Mesendoderm (in vitro differentiated cells): ENCODE measurements at regions not wholly inside any gene's neighbourhood (a gene's known extent, or its start where the extent isn't known, plus 50 kb on each side); places are given as distances from the start of the nearest gene placed in this dataset.

Experiments
- DNase-seq: peaks from one replicate; pipeline ENCODE4 v3.0.0; 2013
- H2AK5ac ChIP-seq: 2 replicates; pipeline ENCODE4 v1.6.1; 2013; ENCODE audit warnings: low read length, inconsistent platforms
- H2BK120ac ChIP-seq: 2 replicates; pipeline ENCODE4 v1.6.1; 2013; ENCODE audit warnings: low read depth, mild to moderate bottlenecking, low read length, moderate library complexity, mixed read lengths
- H2BK15ac ChIP-seq: replicated peaks from 2 replicates; pipeline ENCODE4 v1.6.1; 2013; ENCODE audit warnings: low read depth, mild to moderate bottlenecking, moderate library complexity
- H2BK5ac ChIP-seq: 2 replicates; pipeline ENCODE4 v1.6.1; 2013; ENCODE audit warnings: low read length, inconsistent platforms
- H3K18ac ChIP-seq: 2 replicates; pipeline ENCODE4 v1.6.1; 2013; ENCODE audit warnings: mild to moderate bottlenecking, low read length, mixed read lengths
- H3K23ac ChIP-seq: one replicate; pipeline ENCODE4 v1.6.1; 2013; ENCODE audit warnings: low read length
- H3K27ac ChIP-seq: 2 replicates; pipeline ENCODE4 v1.5.1; 2013; ENCODE audit warnings: low read depth, mild to moderate bottlenecking, inconsistent platforms, low read length, moderate library complexity
- H3K27me3 ChIP-seq: 2 replicates; pipeline ENCODE4 v1.6.1; 2013; ENCODE audit warnings: low read length, control low read depth, mild to moderate bottlenecking, inconsistent platforms; ENCODE audit not compliant: insufficient read depth, poor library complexity
- H3K36me3 ChIP-seq: 2 replicates; pipeline ENCODE4 v1.6.1; 2013; ENCODE audit warnings: low read length, inconsistent platforms; ENCODE audit not compliant: control insufficient read depth, insufficient read depth
- H3K4ac ChIP-seq: one replicate; pipeline ENCODE4 v1.6.1; 2013; ENCODE audit warnings: low read depth, mild to moderate bottlenecking, low read length, moderate library complexity
- H3K4me1 ChIP-seq: 2 replicates; pipeline ENCODE4 v1.6.1; 2013; ENCODE audit warnings: low read depth, low read length, inconsistent platforms; ENCODE audit not compliant: control insufficient read depth
- H3K4me2 ChIP-seq: 2 replicates; pipeline ENCODE4 v1.6.1; 2013; ENCODE audit warnings: low read length
- H3K4me3 ChIP-seq: 2 replicates; pipeline ENCODE4 v1.5.1; 2013; ENCODE audit warnings: mild to moderate bottlenecking, low read length
- H3K56ac ChIP-seq: one replicate; pipeline ENCODE4 v1.6.1; 2013; ENCODE audit warnings: low read length
- H3K79me1 ChIP-seq: 2 replicates; pipeline ENCODE4 v1.6.1; 2013; ENCODE audit warnings: low read length, inconsistent platforms
- H3K79me2 ChIP-seq: 2 replicates; pipeline ENCODE4 v1.6.1; 2013; ENCODE audit warnings: mild to moderate bottlenecking, low read length; ENCODE audit not compliant: control insufficient read depth, insufficient read depth
- H3K9ac ChIP-seq: 2 replicates; pipeline ENCODE4 v1.6.1; 2013; ENCODE audit warnings: low read length, inconsistent platforms
- H4K5ac ChIP-seq: one replicate; pipeline ENCODE4 v1.6.1; 2013; ENCODE audit warnings: low read length
- H4K8ac ChIP-seq: one replicate; pipeline ENCODE4 v1.6.1; 2013; ENCODE audit warnings: low read depth, mild to moderate bottlenecking, control low read depth, low read length, moderate library complexity
- WGBS: extraction: QIAGEN DNeasy Blood & Tissue Kit; methylation state at CpG from one replicate; pipeline ENCODE4 v1.1.7; 2013; ENCODE audit warnings: low lambda C conversion rate, missing lambda C conversion rate; ENCODE audit not compliant: insufficient coverage; ENCODE audit errors: extremely low coverage; 5-methylcytosine and 5-hydroxymethylcytosine counted together

GRCh38 chr14:37864861-37865718 lies 269.7 kb downstream of the TTC6 start:
- Histone ChIP-seq H4K8ac (no peak overlapping the region), H3K9ac (no peak overlapping the region), H3K23ac (no peak overlapping the region), H3K79me1 (no peaks in the 10 kb centered on the region), H2BK120ac (no peak overlapping the region), H2BK5ac (no peak overlapping the region), H2BK15ac (no peak overlapping the region), H3K18ac (no peak overlapping the region), H3K56ac (no peak overlapping the region), H3K36me3 (no peaks in the 10 kb centered on the region), H3K27me3 (no peaks in the 10 kb centered on the region), H3K4ac (no peak overlapping the region), H3K27ac (no peak overlapping the region), H3K4me3 (no peak overlapping the region), H4K5ac (no peak overlapping the region), H2AK5ac (no peak overlapping the region), H3K4me2 (no peak overlapping the region), H3K4me1 (no peaks in the 10 kb centered on the region), H3K79me2 (no peaks in the 10 kb centered on the region)
- no CpG with 5 or more reads among the region's 11 CpGs for WGBS
- no peak for DNase-seq

GRCh38 chr14:37865719-37866549 lies 270.5 kb downstream of the TTC6 start:
- Histone ChIP-seq H3K23ac (no peak overlapping the region), H3K27me3 (no peaks in the 10 kb centered on the region), H3K27ac (no peak overlapping the region), H3K36me3 (no peaks in the 10 kb centered on the region), H2AK5ac (no peak overlapping the region), H4K5ac (no peak overlapping the region), H3K4me3 (no peak overlapping the region), H2BK5ac (no peak overlapping the region), H2BK120ac (no peak overlapping the region), H3K4ac (no peak overlapping the region), H3K9ac (no peak overlapping the region), H3K79me2 (no peaks in the 10 kb centered on the region), H3K18ac (no peak overlapping the region), H3K79me1 (no peaks in the 10 kb centered on the region), H3K56ac (no peak overlapping the region), H3K4me2 (no peak overlapping the region), H3K4me1 (no peaks in the 10 kb centered on the region), H4K8ac (no peak overlapping the region), H2BK15ac (no peak overlapping the region)
- no peak for DNase-seq
- no CpG with 5 or more reads among the region's 4 CpGs for WGBS

- DNase-seq = no peak
- Histone ChIP-seq H3K18ac (no peak overlapping the region), H3K79me1 (no peaks in the 10 kb centered on the region), H3K4me1 (no peaks in the 10 kb centered on the region), H2BK120ac (no peak overlapping the region), H3K56ac (no peak overlapping the region), H3K4me3 (no peak overlapping the region), H3K4me2 (no peak overlapping the region), H2BK5ac (no peak overlapping the region), H3K4ac (no peak overlapping the region), H3K23ac (no peak overlapping the region), H2AK5ac (no peak overlapping the region), H3K27ac (no peak overlapping the region), H3K79me2 (no peaks in the 10 kb centered on the region), H4K8ac (no peak overlapping the region), H2BK15ac (no peak overlapping the region), H3K27me3 (no peaks in the 10 kb centered on the region), H4K5ac (no peak overlapping the region), H3K9ac (no peak overlapping the region), H3K36me3 (no peaks in the 10 kb centered on the region)
- WGBS = no CpG with 5 or more reads among the region's 2 CpGs
Observed at GRCh38 chr14:37869633-37870032, 274.2 kb downstream of the TTC6 start.

GRCh38 chr14:37870170-37870569 lies 274.7 kb downstream of the TTC6 start:
- H3K4ac ChIP-seq = no peak overlapping the region
- H4K8ac ChIP-seq = no peak overlapping the region
- H3K18ac ChIP-seq = no peak overlapping the region
- H3K27ac ChIP-seq = no peak overlapping the region
- no peaks in the 10 kb centered on the region for H3K79me1 ChIP-seq
- H3K56ac ChIP-seq = no peak overlapping the region
- H3K79me2 ChIP-seq = no peaks in the 10 kb centered on the region
- H2AK5ac ChIP-seq = no peak overlapping the region
- DNase-seq = no peak
- H3K4me3 ChIP-seq = no peak overlapping the region
- no peak overlapping the region for H2BK5ac ChIP-seq
- WGBS = no CpG with 5 or more reads among the region's 5 CpGs
- no peak overlapping the region for H2BK120ac ChIP-seq
- no peak overlapping the region for H2BK15ac ChIP-seq
- no peaks in the 10 kb centered on the region for H3K36me3 ChIP-seq
- H3K9ac ChIP-seq = no peak overlapping the region
- H3K27me3 ChIP-seq = no peaks in the 10 kb centered on the region
- H3K4me2 ChIP-seq = no peak overlapping the region
- no peak overlapping the region for H4K5ac ChIP-seq
- no peak overlapping the region for H3K23ac ChIP-seq
- no peaks in the 10 kb centered on the region for H3K4me1 ChIP-seq

- no peak overlapping the region for H3K18ac ChIP-seq
- no peak overlapping the region for H3K4me2 ChIP-seq
- H3K4me3 ChIP-seq = no peak overlapping the region
- H4K8ac ChIP-seq = no peak overlapping the region
- H3K27me3 ChIP-seq = no peaks in the 10 kb centered on the region
- no peak overlapping the region for H3K56ac ChIP-seq
- no peak for DNase-seq
- H3K4me1 ChIP-seq = no peaks in the 10 kb centered on the region
- no peak overlapping the region for H2BK15ac ChIP-seq
- H3K79me1 ChIP-seq = no peaks in the 10 kb centered on the region
- H3K27ac ChIP-seq = no peak overlapping the region
- no CpG with 5 or more reads among the region's 11 CpGs for WGBS
- no peak overlapping the region for H4K5ac ChIP-seq
- no peak overlapping the region for H2AK5ac ChIP-seq
- no peaks in the 10 kb centered on the region for H3K36me3 ChIP-seq
- H3K79me2 ChIP-seq = no peaks in the 10 kb centered on the region
- H3K23ac ChIP-seq = no peak overlapping the region
- no peak overlapping the region for H2BK120ac ChIP-seq
- H3K4ac ChIP-seq = no peak overlapping the region
- H3K9ac ChIP-seq = no peak overlapping the region
- no peak overlapping the region for H2BK5ac ChIP-seq
Observed at GRCh38 chr14:37870632-37871346, 275.4 kb downstream of the TTC6 start.
